C4-2B (cell line): ENCODE measurements at regions not wholly inside any gene's neighbourhood (a gene's known extent, or its start where the extent isn't known, plus 50 kb on each side); places are given as distances from the start of the nearest gene placed in this dataset.

ENCODE experiments used
- H3K27ac ChIP-seq: fragments of 450-650 bp; 2 replicates; pipeline ENCODE4 v1.5.1; 2017
- CTCF ChIP-seq: fragments of 450-650 bp; conservative IDR thresholded peaks from 2 replicates; pipeline ENCODE4 v1.5.1; 2017; ENCODE audit warnings: mild to moderate bottlenecking
- ZFX ChIP-seq: fragments of 450-650 bp; IDR thresholded peaks from 2 replicates; pipeline ENCODE4 v1.6.1; 2017

GRCh38 chr12:98059659-98060343 lies 455.6 kb upstream of the TMPO start:
- no peak overlapping the region for H3K27ac ChIP-seq
- no peak for TF ChIP-seq ZFX
- no peak for TF ChIP-seq CTCF

GRCh38 chr12:98060411-98060810 lies 455.0 kb upstream of the TMPO start:
- no peak for TF ChIP-seq ZFX
- no peak for TF ChIP-seq CTCF
- H3K27ac ChIP-seq = no peak overlapping the region

GRCh38 chr12:98062464-98063245 lies 452.7 kb upstream of the TMPO start:
- TF ChIP-seq ZFX (no peak), CTCF (no peak)
- H3K27ac ChIP-seq = no peak overlapping the region

GRCh38 chr12:98064501-98064900 lies 450.9 kb upstream of the TMPO start:
- no peak for TF ChIP-seq ZFX
- no peak for TF ChIP-seq CTCF
- no peak overlapping the region for H3K27ac ChIP-seq

GRCh38 chr12:98067795-98068194 lies 447.6 kb upstream of the TMPO start:
- H3K27ac ChIP-seq = no peak overlapping the region

GRCh38 chr12:98073610-98074009 lies 441.8 kb upstream of the TMPO start:
- TF ChIP-seq ZFX = no peak
- no peak for TF ChIP-seq CTCF
- H3K27ac ChIP-seq = no peak overlapping the region

More at GRCh38 chr12:98067795-98068194, 447.6 kb upstream of the TMPO start:
- TF ChIP-seq ZFX = no peak
- TF ChIP-seq CTCF = no peak

- no peak overlapping the region for H3K27ac ChIP-seq
- TF ChIP-seq CTCF (no peak), ZFX (no peak)
Measured at GRCh38 chr12:98074286-98074685, 441.1 kb upstream of the TMPO start.
